ENCODE measurements at regions not wholly inside any gene's neighbourhood (a gene's known extent, or its start where the extent isn't known, plus 50 kb on each side); places are given as distances from the start of the nearest gene placed in this dataset.

DNA sequence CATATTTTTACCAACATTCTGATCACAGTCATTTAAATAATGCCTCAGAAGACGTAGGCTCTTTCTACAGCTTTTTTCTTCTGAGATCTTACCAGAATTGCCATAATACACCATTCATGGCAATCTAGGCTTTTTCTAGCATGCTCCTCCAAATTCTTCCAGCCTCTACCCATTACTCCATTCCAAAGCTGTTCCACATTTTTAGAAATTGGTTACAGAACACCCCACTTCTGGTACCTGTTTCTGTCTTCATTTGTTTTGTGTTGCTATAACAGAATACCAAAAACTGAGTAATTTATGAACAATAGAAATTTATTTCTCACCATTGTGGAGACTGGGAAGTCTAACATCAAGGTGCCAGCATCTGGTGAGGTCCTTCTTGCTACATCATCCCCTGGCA, 385.4 kb downstream of the BRINP2 start:
- Mint-ChIP-seq H3K9me3 (peaks cover 4 to 67% (median 10%) of the 10 kb centered on the region in 7 donors), H3K4me1 (no peaks in the 10 kb centered on the region)

GRCh38 chr1:177547200-177547599, 376.4 kb downstream of the BRINP2 start:
- H3K27me3 ChIP-seq (ENCODE audit: control insufficient read depth, insufficient read depth, low read length) = no peaks in the 10 kb centered on the region
- no peaks in the 10 kb centered on the region for H3K4me1 Mint-ChIP-seq
- no peaks in the 10 kb centered on the region for H3K9me3 ChIP-seq (ENCODE audit: control insufficient read depth in 2 of 2, low read length in 2 of 2)
- no peak overlapping the region for H3K4me3 ChIP-seq (ENCODE audit: low read depth, low read length)
- no peaks in the 10 kb centered on the region for H3K27me3 Mint-ChIP-seq
- ATAC-seq (ENCODE audit: low read depth in 2 of 2) (no peak), DNase-seq (no peak)
- H3K4me3 Mint-ChIP-seq = no peak overlapping the region
- peaks cover 0 to 21% (median 4%) of the 10 kb centered on the region in 7 donors for H3K9me3 Mint-ChIP-seq
- no peaks in the 10 kb centered on the region for H3K36me3 ChIP-seq (ENCODE audit: control insufficient read depth, insufficient read depth, low read length)
- H3K36me3 Mint-ChIP-seq = no peaks in the 10 kb centered on the region
- H3K4me1 ChIP-seq (ENCODE audit: control insufficient read depth, insufficient read depth, low read length, poor library complexity, severe bottlenecking) = no peaks in the 10 kb centered on the region
- H3K27ac Mint-ChIP-seq = no peak overlapping the region
- no peak overlapping the region for H3K27ac ChIP-seq (ENCODE audit: insufficient read depth, low read length, poor library complexity, severe bottlenecking)

More for the DNA sequence above, 385.4 kb downstream of the BRINP2 start:
- ATAC-seq (ENCODE audit: low read depth in 2 of 2) = no peak
- H3K27ac ChIP-seq (ENCODE audit: insufficient read depth, low read length, poor library complexity, severe bottlenecking) = no peak overlapping the region
- peaks cover 0 to 2% of the 10 kb centered on the region in 2 experiments for H3K9me3 ChIP-seq (ENCODE audit: control insufficient read depth in 2 of 2, low read length in 2 of 2)
- H3K27me3 ChIP-seq (ENCODE audit: control insufficient read depth, insufficient read depth, low read length) = no peaks in the 10 kb centered on the region
- H3K4me3 ChIP-seq (ENCODE audit: low read depth, low read length) = no peak overlapping the region
- no peaks in the 10 kb centered on the region for H3K4me1 ChIP-seq (ENCODE audit: control insufficient read depth, insufficient read depth, low read length, poor library complexity, severe bottlenecking)
- DNase-seq = no peak
- Mint-ChIP-seq H3K27ac (no peak overlapping the region), H3K36me3 (no peaks in the 10 kb centered on the region), H3K4me3 (no peak overlapping the region), H3K27me3 (no peaks in the 10 kb centered on the region)
- no peaks in the 10 kb centered on the region for H3K36me3 ChIP-seq (ENCODE audit: control insufficient read depth, insufficient read depth, low read length)

DNA sequence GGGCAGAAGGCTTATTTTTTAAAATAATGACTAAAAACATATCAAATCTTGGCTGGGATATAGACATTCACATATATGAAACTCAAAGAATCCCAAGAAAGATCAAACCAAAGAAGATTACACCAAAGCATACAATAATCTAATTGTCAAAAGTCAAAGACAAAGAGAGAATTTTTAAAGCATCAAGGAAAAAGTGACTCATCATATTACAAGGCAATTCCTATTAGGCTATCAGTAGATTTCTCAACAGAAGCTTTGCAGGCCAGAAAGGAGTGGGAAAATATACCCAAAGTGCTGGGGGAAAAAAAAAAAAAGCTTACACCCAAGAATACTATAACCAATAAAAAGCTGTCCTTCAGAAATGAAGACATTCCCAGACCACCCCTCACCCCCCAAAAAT, 375.6 kb downstream of the BRINP2 start:
- H3K27ac ChIP-seq (ENCODE audit: insufficient read depth, low read length, poor library complexity, severe bottlenecking) = no peak overlapping the region
- Mint-ChIP-seq H3K4me3 (no peak overlapping the region), H3K4me1 (no peaks in the 10 kb centered on the region), H3K9me3 (peaks cover 0 to 16% (median 4%) of the 10 kb centered on the region in 7 donors), H3K27me3 (no peaks in the 10 kb centered on the region), H3K36me3 (no peaks in the 10 kb centered on the region), H3K27ac (no peak overlapping the region)
- no peaks in the 10 kb centered on the region for H3K9me3 ChIP-seq (ENCODE audit: control insufficient read depth in 2 of 2, low read length in 2 of 2)
- ATAC-seq (ENCODE audit: low read depth in 2 of 2) (no peak), DNase-seq (no peak)
- no peak overlapping the region for H3K4me3 ChIP-seq (ENCODE audit: low read depth, low read length)
- H3K36me3 ChIP-seq (ENCODE audit: control insufficient read depth, insufficient read depth, low read length) = no peaks in the 10 kb centered on the region
- no peaks in the 10 kb centered on the region for H3K27me3 ChIP-seq (ENCODE audit: control insufficient read depth, insufficient read depth, low read length)
- H3K4me1 ChIP-seq (ENCODE audit: control insufficient read depth, insufficient read depth, low read length, poor library complexity, severe bottlenecking) = no peaks in the 10 kb centered on the region

DNA sequence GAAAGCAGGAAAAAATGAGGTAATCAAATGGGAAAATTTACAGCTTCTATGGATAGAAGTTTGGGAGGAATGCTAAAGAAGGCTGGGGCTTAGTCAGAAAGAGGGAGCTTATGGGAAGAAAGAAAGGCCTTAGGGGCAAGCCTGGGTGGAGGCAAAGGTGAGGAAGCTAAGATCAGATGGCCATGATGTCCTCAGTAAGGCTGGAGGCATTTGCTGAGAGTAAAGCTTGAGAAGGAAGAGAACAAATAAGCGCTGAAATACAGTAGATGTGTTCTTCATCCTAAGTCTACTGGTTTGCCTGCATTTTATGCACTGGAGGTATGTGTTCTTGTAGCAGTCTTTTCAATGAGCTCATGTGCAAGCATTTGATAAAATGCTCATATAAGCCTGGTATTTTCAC, 355.4 kb downstream of the BRINP2 start:
- H3K4me3 ChIP-seq (ENCODE audit: low read depth, low read length) = no peak overlapping the region
- no peaks in the 10 kb centered on the region for H3K27me3 ChIP-seq (ENCODE audit: control insufficient read depth, insufficient read depth, low read length)
- no peaks in the 10 kb centered on the region for H3K4me1 ChIP-seq (ENCODE audit: control insufficient read depth, insufficient read depth, low read length, poor library complexity, severe bottlenecking)
- Mint-ChIP-seq H3K4me1 (no peaks in the 10 kb centered on the region), H3K4me3 (no peak overlapping the region), H3K27me3 (no peaks in the 10 kb centered on the region), H3K36me3 (no peaks in the 10 kb centered on the region), H3K27ac (no peak overlapping the region), H3K9me3 (peaks cover 3 to 21% (median 7%) of the 10 kb centered on the region in 7 donors)
- peaks cover 0 to 4% of the 10 kb centered on the region in 2 experiments for H3K9me3 ChIP-seq (ENCODE audit: control insufficient read depth in 2 of 2, low read length in 2 of 2)
- ATAC-seq (ENCODE audit: low read depth in 2 of 2) = no peak
- no peak for DNase-seq
- no peak overlapping the region for H3K27ac ChIP-seq (ENCODE audit: insufficient read depth, low read length, poor library complexity, severe bottlenecking)
- no peaks in the 10 kb centered on the region for H3K36me3 ChIP-seq (ENCODE audit: control insufficient read depth, insufficient read depth, low read length)

DNA sequence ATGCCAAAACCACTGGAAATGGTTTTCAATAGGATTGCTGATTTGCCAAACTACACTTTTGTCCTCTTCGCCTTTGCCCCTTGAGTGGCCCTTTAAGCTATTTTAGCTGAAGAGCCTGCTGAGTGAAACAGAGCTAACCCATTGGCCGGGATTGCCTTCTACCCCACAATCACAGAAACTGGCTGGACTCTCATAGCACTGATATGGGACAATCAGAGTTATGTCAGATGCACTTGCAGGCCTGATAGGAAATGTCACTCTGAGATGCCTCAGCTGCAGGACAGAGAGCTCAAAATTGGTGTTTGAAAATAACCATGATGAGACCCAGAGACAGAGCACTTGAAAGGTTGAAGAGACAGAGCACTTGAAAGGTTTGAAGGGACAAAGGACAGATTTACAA, 354.4 kb downstream of the BRINP2 start:
- no peaks in the 10 kb centered on the region for H3K4me1 Mint-ChIP-seq
- no peak overlapping the region for H3K27ac Mint-ChIP-seq
- no peaks in the 10 kb centered on the region for H3K36me3 Mint-ChIP-seq
- H3K9me3 Mint-ChIP-seq = peaks cover 3 to 27% (median 7%) of the 10 kb centered on the region in 7 donors
- H3K4me1 ChIP-seq (ENCODE audit: control insufficient read depth, insufficient read depth, low read length, poor library complexity, severe bottlenecking) = no peaks in the 10 kb centered on the region
- H3K4me3 ChIP-seq (ENCODE audit: low read depth, low read length) = no peak overlapping the region
- H3K27me3 Mint-ChIP-seq = no peaks in the 10 kb centered on the region
- no peak overlapping the region for H3K4me3 Mint-ChIP-seq
- ATAC-seq (ENCODE audit: low read depth in 2 of 2) (no peak), DNase-seq (no peak)
- peaks cover 0 to 4% of the 10 kb centered on the region in 2 experiments for H3K9me3 ChIP-seq (ENCODE audit: control insufficient read depth in 2 of 2, low read length in 2 of 2)
- H3K36me3 ChIP-seq (ENCODE audit: control insufficient read depth, insufficient read depth, low read length) = no peaks in the 10 kb centered on the region
- no peaks in the 10 kb centered on the region for H3K27me3 ChIP-seq (ENCODE audit: control insufficient read depth, insufficient read depth, low read length)
- H3K27ac ChIP-seq (ENCODE audit: insufficient read depth, low read length, poor library complexity, severe bottlenecking) = no peak overlapping the region

DNA sequence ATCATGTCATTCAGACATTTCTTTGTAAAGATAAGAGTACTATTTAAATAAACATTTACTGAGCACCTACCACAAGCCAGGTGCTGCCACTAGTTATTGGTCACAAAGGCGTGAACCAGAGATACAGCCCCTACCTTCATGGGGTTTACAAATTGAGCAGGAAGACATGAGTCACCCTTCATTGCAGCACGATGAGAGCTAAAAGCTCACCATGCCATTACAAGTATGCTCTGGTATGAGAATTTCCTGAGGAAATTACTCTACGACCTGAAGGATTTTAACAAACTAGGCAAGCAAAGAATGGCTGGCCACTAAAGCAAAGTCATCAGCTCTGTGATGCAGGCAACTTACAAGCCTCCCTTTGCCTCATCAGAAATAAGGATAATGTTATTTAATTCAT, 346.8 kb downstream of the BRINP2 start:
- Mint-ChIP-seq H3K4me1 (no peaks in the 10 kb centered on the region), H3K9me3 (peaks cover 0 to 32% (median 5%) of the 10 kb centered on the region in 7 donors)

DNA sequence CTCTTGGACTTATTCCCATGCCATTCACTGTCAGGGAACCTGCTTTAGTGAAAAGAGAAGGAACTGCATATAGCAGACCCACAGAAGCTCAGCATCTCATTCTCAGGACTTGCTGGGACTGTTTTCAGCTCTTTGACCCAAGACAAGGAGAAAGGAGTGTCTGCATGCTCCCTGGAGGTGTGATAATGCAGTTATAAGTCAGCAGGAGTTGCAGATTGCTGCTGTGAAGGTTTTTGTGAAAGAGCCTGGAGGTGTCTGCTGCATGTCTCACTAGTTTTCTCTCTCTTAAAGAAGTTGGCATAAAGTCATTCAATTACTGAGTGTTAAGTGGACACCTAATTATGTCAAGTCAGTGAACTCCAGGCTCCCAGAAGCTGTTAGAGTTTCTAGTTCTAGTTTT, 343.4 kb downstream of the BRINP2 start:
- no peaks in the 10 kb centered on the region for H3K36me3 Mint-ChIP-seq
- H3K9me3 ChIP-seq (ENCODE audit: control insufficient read depth in 2 of 2, low read length in 2 of 2) = no peaks in the 10 kb centered on the region
- DNase-seq (no peak), ATAC-seq (ENCODE audit: low read depth in 2 of 2) (no peak)
- no peaks in the 10 kb centered on the region for H3K4me1 Mint-ChIP-seq
- no peaks in the 10 kb centered on the region for H3K27me3 ChIP-seq (ENCODE audit: control insufficient read depth, insufficient read depth, low read length)
- H3K36me3 ChIP-seq (ENCODE audit: control insufficient read depth, insufficient read depth, low read length) = no peaks in the 10 kb centered on the region
- H3K4me3 Mint-ChIP-seq = no peak overlapping the region
- no peak overlapping the region for H3K27ac ChIP-seq (ENCODE audit: insufficient read depth, low read length, poor library complexity, severe bottlenecking)
- H3K4me1 ChIP-seq (ENCODE audit: control insufficient read depth, insufficient read depth, low read length, poor library complexity, severe bottlenecking) = no peaks in the 10 kb centered on the region
- H3K27ac Mint-ChIP-seq = no peak overlapping the region
- H3K4me3 ChIP-seq (ENCODE audit: low read depth, low read length) = no peak overlapping the region
- H3K27me3 Mint-ChIP-seq = no peaks in the 10 kb centered on the region
- H3K9me3 Mint-ChIP-seq = peaks cover 0 to 26% (median 3%) of the 10 kb centered on the region in 7 donors

More for the DNA sequence above, 346.8 kb downstream of the BRINP2 start:
- H3K27ac ChIP-seq (ENCODE audit: insufficient read depth, low read length, poor library complexity, severe bottlenecking) = no peak overlapping the region
- Mint-ChIP-seq H3K4me3 (no peak overlapping the region), H3K27ac (no peak overlapping the region), H3K36me3 (no peaks in the 10 kb centered on the region), H3K27me3 (no peaks in the 10 kb centered on the region)
- no peaks in the 10 kb centered on the region for H3K27me3 ChIP-seq (ENCODE audit: control insufficient read depth, insufficient read depth, low read length)
- DNase-seq (no peak), ATAC-seq (ENCODE audit: low read depth in 2 of 2) (no peak)
- no peaks in the 10 kb centered on the region for H3K36me3 ChIP-seq (ENCODE audit: control insufficient read depth, insufficient read depth, low read length)
- no peak overlapping the region for H3K4me3 ChIP-seq (ENCODE audit: low read depth, low read length)
- no peaks in the 10 kb centered on the region for H3K4me1 ChIP-seq (ENCODE audit: control insufficient read depth, insufficient read depth, low read length, poor library complexity, severe bottlenecking)
- H3K9me3 ChIP-seq (ENCODE audit: control insufficient read depth in 2 of 2, low read length in 2 of 2) = no peaks in the 10 kb centered on the region

- H3K4me1 Mint-ChIP-seq = no peaks in the 10 kb centered on the region
- no peak overlapping the region for H3K27ac ChIP-seq (ENCODE audit: insufficient read depth, low read length, poor library complexity, severe bottlenecking)
- no peaks in the 10 kb centered on the region for H3K27me3 Mint-ChIP-seq
- no peaks in the 10 kb centered on the region for H3K4me1 ChIP-seq (ENCODE audit: control insufficient read depth, insufficient read depth, low read length, poor library complexity, severe bottlenecking)
- H3K9me3 ChIP-seq (ENCODE audit: control insufficient read depth in 2 of 2, low read length in 2 of 2) = no peaks in the 10 kb centered on the region
- peak overlapping the region in 1 of 3 donors; percentile 15 for H3K27ac Mint-ChIP-seq
- no peak for ATAC-seq (ENCODE audit: low read depth in 2 of 2)
- H3K36me3 Mint-ChIP-seq = no peaks in the 10 kb centered on the region
- no peaks in the 10 kb centered on the region for H3K27me3 ChIP-seq (ENCODE audit: control insufficient read depth, insufficient read depth, low read length)
- H3K36me3 ChIP-seq (ENCODE audit: control insufficient read depth, insufficient read depth, low read length) = no peaks in the 10 kb centered on the region
- DNase-seq = no peak
- peaks cover 0 to 20% (median 4%) of the 10 kb centered on the region in 7 donors for H3K9me3 Mint-ChIP-seq
- H3K4me3 ChIP-seq (ENCODE audit: low read depth, low read length) = no peak overlapping the region
- H3K4me3 Mint-ChIP-seq = no peak overlapping the region
These were observed 340.3 kb downstream of the BRINP2 start for GRCh38 chr1:177511036-177511435.
